WTC11 (cell line): ENCODE measurements at regions not wholly inside any gene's neighbourhood (a gene's known extent, or its start where the extent isn't known, plus 50 kb on each side); places are given as distances from the start of the nearest gene placed in this dataset.

ENCODE experiments used
- ATAC-seq: fragments of 200-7000 bp; cut with Tn5 transposase; 2 replicates; pipeline ENCODE4 v1.10.0; 2021; ENCODE audit warnings: mild to moderate bottlenecking, moderate library complexity
- CTCF ChIA-PET: fragments of 300-600 bp; sonication (Branson Sonifier 250); formaldehyde crosslinking; loops from one replicate; lab custom pipeline; 2021; ENCODE audit warnings: antibody characterized with exemption; lab: Charles Lee
- POLR2A ChIA-PET: fragments of 350-600 bp; sonication (Branson Sonifier 250); formaldehyde crosslinking; loops from one replicate; lab custom pipeline; 2021; ENCODE audit warnings: antibody characterized with exemption; lab: Charles Lee
- DNase-seq: peaks from one replicate; pipeline ENCODE4 v3.0.0; 2021; ENCODE audit warnings: low spot score
- H3K27ac Mint-ChIP-seq: 2 replicates; pipeline ENCODE4 v1.8.0; 2021; ENCODE audit warnings: mixed read lengths
- H3K27me3 Mint-ChIP-seq: 2 replicates; pipeline ENCODE4 v1.8.0; 2021; ENCODE audit warnings: low read depth, mild to moderate bottlenecking, moderate library complexity, mixed read lengths
- H3K36me3 Mint-ChIP-seq: 2 replicates; pipeline ENCODE4 v1.8.0; 2021; ENCODE audit warnings: mixed read lengths
- H3K4me1 Mint-ChIP-seq: 2 replicates; pipeline ENCODE4 v1.8.0; 2022; ENCODE audit warnings: mixed read lengths
- H3K4me3 Mint-ChIP-seq: 2 replicates; pipeline ENCODE4 v1.8.0; 2021; ENCODE audit warnings: mild to moderate bottlenecking, moderate library complexity, mixed read lengths
- H3K9me3 Mint-ChIP-seq: 2 replicates; pipeline ENCODE4 v1.8.0; 2021; ENCODE audit warnings: mixed read lengths
- AFF4 ChIP-seq: sonication (generic); formaldehyde crosslinking; IDR thresholded peaks from 2 replicates; pipeline ENCODE4 v1.8.1; 2023; ENCODE audit warnings: mild to moderate bottlenecking, missing genetic modification reagents, borderline replicate concordance
- ARID4B ChIP-seq: sonication (generic); formaldehyde crosslinking; IDR thresholded peaks from 2 replicates; pipeline ENCODE4 v1.8.0; 2023; ENCODE audit warnings: missing genetic modification reagents, mild to moderate bottlenecking, borderline replicate concordance
- CREM ChIP-seq: sonication (generic); formaldehyde crosslinking; IDR thresholded peaks from 2 replicates; pipeline ENCODE4 v1.8.1; 2022; ENCODE audit warnings: mild to moderate bottlenecking, missing genetic modification reagents, moderate library complexity
- E2F1 ChIP-seq: sonication (generic); formaldehyde crosslinking; IDR thresholded peaks from 2 replicates; pipeline ENCODE4 v1.8.0; 2022; ENCODE audit warnings: mild to moderate bottlenecking, missing genetic modification reagents
- NR2C2 ChIP-seq: sonication (generic); formaldehyde crosslinking; IDR thresholded peaks from 2 replicates; pipeline ENCODE4 v1.8.0; 2022; ENCODE audit warnings: mild to moderate bottlenecking, missing genetic modification reagents
- PRDM15 ChIP-seq: sonication (generic); formaldehyde crosslinking; IDR thresholded peaks from 2 replicates; pipeline ENCODE4 v1.8.0; 2022; ENCODE audit warnings: missing genetic modification reagents
- SMAD4 ChIP-seq: sonication (generic); formaldehyde crosslinking; IDR thresholded peaks from 2 replicates; pipeline ENCODE4 v1.8.0; 2022; ENCODE audit warnings: mild to moderate bottlenecking, missing genetic modification reagents
- ZNF532 ChIP-seq: fragments of 250-450 bp; sonication (Bioruptor Pico); IDR thresholded peaks from 2 replicates; pipeline ENCODE4 v1.9.0; 2021; ENCODE audit warnings: mild to moderate bottlenecking, borderline replicate concordance

GRCh38 chr2:59968441-59968840 is 585.0 kb downstream of the BCL11A start:
- DNase-seq (no peak), ATAC-seq (no peak)
- Mint-ChIP-seq H3K27me3 (no peaks in the 10 kb centered on the region), H3K4me3 (no peak overlapping the region), H3K4me1 (no peaks in the 10 kb centered on the region), H3K27ac (no peak overlapping the region), H3K9me3 (no peaks in the 10 kb centered on the region), H3K36me3 (no peaks in the 10 kb centered on the region)
- ChIA-PET CTCF (no interaction called here), POLR2A (no interaction called here)
- TF ChIP-seq E2F1 (CRISPR knock-in tag) (no peak), NR2C2 (CRISPR knock-in tag) (no peak), ZNF532 (CRISPR knock-in tag) (no peak), PRDM15 (CRISPR knock-in tag) (no peak), CREM (CRISPR knock-in tag) (no peak), ARID4B (CRISPR knock-in tag) (no peak), AFF4 (CRISPR knock-in tag) (no peak), SMAD4 (CRISPR knock-in tag) (no peak)
